Caki2 (cell line): ENCODE measurements at regions not wholly inside any gene's neighbourhood (a gene's known extent, or its start where the extent isn't known, plus 50 kb on each side); places are given as distances from the start of the nearest gene placed in this dataset.

Experiments used
- DNase-seq: peaks from one replicate; pipeline ENCODE4 v3.0.0-alpha.2; 2015; ENCODE audit warnings: low read depth
- in situ Hi-C: cut with HindIII; loops from 2 replicates; pipeline ENCODE4 v1.10.0; 2016; ENCODE audit warnings: low sequenced_read_pairs, low pct_unique_long_range_greater_than_20kb, mixed read lengths

- DNase-seq, result no peak
- in situ Hi-C loops, result no loop called here
These were observed 63.4 kb upstream of the ZEB2 start for GRCh38 chr2:144583381-144583729.

- DNase-seq, result no peak
- in situ Hi-C loops, result no loop called here
These were observed 62.9 kb upstream of the ZEB2 start for GRCh38 chr2:144582651-144583380.

- in situ Hi-C loops, result no loop called here
- DNase-seq, result no peak
These were observed 60.7 kb upstream of the ZEB2 start for GRCh38 chr2:144580521-144581161.

- no peak for DNase-seq
- in situ Hi-C loops, result no loop called here
These were observed 59.6 kb upstream of the ZEB2 start for GRCh38 chr2:144579556-144579955.

GRCh38 chr2:144578099-144578498 is 58.2 kb upstream of the ZEB2 start:
- no peak for DNase-seq
- in situ Hi-C loops, result no loop called here

GRCh38 chr2:144572977-144573376 is 53.1 kb upstream of the ZEB2 start:
- in situ Hi-C loops, result no loop called here
- no peak for DNase-seq

GRCh38 chr2:144571770-144572169 is 51.9 kb upstream of the ZEB2 start:
- DNase-seq, result no peak
- in situ Hi-C loops, result no loop called here

- no peak for DNase-seq
- in situ Hi-C loops, result no loop called here
These were observed 50.6 kb upstream of the ZEB2 start for GRCh38 chr2:144570566-144570965.
